LNCaP clone FGC (cell line): ENCODE measurements at regions not wholly inside any gene's neighbourhood (a gene's known extent, or its start where the extent isn't known, plus 50 kb on each side); places are given as distances from the start of the nearest gene placed in this dataset.

Experiments
- DNase-seq: peaks from one replicate; pipeline ENCODE4 v3.0.0-alpha.2; 2011; ENCODE audit warnings: low read depth
- H3K4me3 ChIP-seq: 2 replicates; pipeline ENCODE4 v1.5.1; 2011; ENCODE audit warnings: mild to moderate bottlenecking, low read depth, low read length, control low read depth
- TF ChIP-seq, protein P1 (sequence below): IDR thresholded peaks from 2 replicates; pipeline ENCODE4 v1.5.1; 2012; ENCODE audit warnings: mild to moderate bottlenecking; ENCODE audit not compliant: control insufficient read depth, insufficient read depth; ENCODE audit errors: extremely low read depth

DNA sequence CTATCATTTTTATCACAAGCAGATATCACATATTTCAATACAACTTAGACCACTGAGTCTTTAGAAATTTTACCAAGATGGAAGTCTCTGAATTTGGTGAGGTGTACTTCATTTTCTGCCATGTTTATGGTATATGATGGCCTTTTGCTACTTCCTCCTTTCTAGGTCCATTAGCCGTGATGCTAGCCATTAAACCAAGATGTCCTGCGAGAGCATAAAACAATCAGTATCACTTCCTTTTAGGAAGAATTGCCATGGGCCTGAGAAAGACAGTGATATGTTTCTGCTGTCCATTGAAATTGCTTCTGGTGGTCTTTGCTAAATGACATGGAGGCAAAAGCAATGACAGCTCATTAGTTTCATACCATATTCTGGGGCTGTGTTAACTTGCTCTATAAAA lies 1851.7 kb upstream of the IGFBP7 start:
- TF ChIP-seq, protein P1, sequence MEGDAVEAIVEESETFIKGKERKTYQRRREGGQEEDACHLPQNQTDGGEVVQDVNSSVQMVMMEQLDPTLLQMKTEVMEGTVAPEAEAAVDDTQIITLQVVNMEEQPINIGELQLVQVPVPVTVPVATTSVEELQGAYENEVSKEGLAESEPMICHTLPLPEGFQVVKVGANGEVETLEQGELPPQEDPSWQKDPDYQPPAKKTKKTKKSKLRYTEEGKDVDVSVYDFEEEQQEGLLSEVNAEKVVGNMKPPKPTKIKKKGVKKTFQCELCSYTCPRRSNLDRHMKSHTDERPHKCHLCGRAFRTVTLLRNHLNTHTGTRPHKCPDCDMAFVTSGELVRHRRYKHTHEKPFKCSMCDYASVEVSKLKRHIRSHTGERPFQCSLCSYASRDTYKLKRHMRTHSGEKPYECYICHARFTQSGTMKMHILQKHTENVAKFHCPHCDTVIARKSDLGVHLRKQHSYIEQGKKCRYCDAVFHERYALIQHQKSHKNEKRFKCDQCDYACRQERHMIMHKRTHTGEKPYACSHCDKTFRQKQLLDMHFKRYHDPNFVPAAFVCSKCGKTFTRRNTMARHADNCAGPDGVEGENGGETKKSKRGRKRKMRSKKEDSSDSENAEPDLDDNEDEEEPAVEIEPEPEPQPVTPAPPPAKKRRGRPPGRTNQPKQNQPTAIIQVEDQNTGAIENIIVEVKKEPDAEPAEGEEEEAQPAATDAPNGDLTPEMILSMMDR = no peak
- H3K4me3 ChIP-seq = no peak overlapping the region
- no peak for DNase-seq

DNA sequence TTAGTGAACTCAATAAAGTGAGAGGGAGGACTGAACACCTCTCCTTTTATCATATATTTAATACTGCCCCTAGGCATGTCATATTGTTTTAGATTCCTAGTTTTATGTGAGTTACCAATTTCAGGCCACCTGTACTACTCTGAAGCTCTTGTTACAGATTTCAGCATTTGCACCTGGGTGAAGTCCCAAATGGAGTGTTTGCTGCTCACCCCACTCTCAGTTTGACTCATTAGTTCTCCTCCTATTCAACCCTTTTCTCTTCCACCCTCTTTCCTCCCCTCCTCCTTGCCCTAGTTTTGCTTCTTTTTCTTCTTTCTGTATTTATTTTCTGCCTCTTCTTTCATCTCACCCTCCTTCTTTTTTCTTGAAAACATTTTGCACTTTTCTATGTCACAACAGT lies 1852.2 kb upstream of the IGFBP7 start:
- no peak overlapping the region for H3K4me3 ChIP-seq
- no peak for DNase-seq
- TF ChIP-seq, protein P1 = no peak

DNA sequence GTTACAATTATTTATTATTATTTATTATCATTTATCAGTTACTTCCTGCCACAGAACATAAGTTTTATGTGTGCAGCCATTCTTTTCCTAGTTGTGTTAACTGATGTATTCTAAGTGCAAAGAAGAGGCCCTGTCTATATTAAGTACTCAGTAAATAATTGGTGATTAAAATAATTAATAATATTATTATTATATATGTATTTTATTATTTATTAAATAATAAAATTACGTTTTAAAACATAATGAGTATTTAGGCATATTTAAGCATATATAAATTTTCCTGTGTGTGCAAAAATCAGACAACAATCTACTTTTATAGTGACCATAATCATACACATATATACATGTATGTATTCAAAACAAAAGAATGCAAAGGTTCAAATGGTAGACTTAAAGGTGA lies 1871.6 kb upstream of the IGFBP7 start:
- DNase-seq = no peak
- H3K4me3 ChIP-seq = no peak overlapping the region
- TF ChIP-seq, protein P1 = no peak

DNA sequence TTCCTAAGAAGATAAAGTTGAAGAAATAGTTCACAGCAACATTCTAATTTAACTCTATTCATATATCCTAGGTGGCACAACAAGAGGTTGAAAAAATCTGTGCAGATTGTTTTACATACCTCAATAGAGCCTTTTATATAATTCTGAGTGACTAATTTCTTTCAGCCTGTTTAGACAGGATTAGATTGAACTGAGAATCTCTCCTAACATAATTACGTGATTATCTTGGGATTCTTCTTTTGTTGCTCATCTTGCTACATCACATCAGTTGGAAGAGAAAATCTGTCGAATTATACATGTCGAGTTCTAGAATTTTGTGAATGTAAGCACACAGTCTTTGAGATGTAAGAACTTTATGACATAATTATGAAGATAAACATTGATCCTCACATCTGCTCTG lies 1873.7 kb upstream of the IGFBP7 start:
- no peak overlapping the region for H3K4me3 ChIP-seq
- TF ChIP-seq, protein P1 = no peak
- no peak for DNase-seq

DNA sequence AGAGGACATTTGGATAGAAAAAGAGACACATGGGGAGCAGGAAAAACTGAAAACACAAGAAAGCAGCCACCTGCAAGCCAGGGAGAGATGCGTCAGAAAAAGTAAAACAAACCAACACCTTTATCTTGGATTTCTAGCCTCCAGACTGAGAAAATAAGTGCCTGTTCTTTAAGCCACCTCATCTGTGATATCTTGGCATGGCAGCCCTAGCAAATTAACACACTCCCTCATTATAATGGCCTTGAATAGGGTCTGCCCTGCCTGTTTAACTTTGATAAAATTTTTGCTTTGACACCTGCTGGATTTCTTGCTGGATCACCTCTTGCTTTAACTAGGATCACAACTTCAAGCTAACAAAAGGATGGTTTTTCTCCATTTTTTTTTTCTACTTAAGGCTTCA lies 1892.0 kb upstream of the IGFBP7 start:
- no peak for DNase-seq
- no peak overlapping the region for H3K4me3 ChIP-seq
- TF ChIP-seq, protein P1 = no peak

DNA sequence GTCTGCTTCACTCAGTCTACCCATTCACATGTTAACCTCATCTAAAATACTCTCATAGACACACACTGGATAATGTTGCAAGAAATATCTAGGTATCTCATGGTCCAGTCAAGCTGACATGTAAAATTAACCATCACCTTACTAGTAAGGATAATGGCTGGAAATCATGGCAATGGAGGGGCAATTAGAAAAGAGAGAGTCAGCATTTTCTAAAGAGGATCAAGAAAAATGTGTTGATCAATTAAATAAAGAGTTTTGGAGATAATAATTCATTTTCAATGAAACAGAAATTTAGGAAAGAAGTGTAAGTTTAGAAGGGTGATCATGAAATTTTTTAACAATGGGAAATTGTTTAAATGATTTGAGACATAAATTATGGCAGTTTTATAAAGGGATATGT lies 1914.1 kb upstream of the IGFBP7 start:
- H3K4me3 ChIP-seq = no peak overlapping the region
- DNase-seq = no peak
- TF ChIP-seq, protein P1 = no peak

DNA sequence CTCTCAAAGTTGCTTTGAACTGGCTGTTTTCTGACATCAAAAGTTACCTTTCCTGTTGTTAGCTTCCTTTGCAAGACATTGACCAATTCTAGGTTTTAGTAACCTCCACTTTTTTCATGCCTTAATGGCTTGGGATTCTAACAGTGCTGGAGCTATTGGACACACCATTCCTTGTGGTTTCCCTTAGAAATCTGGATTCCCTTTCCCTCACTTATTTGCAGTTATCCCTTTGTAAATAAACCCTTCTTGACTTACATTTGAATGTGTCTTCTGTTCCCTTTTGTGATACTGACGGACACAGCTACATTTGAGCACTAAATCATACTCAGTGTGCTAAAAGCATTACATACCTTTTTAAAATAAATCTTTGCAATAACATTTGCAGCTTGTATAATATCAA lies 1927.6 kb upstream of the IGFBP7 start:
- TF ChIP-seq, protein P1 = no peak
- DNase-seq = no peak
- H3K4me3 ChIP-seq = no peak overlapping the region
